ENCODE measurements at regions not wholly inside any gene's neighbourhood (a gene's known extent, or its start where the extent isn't known, plus 50 kb on each side); places are given as distances from the start of the nearest gene placed in this dataset.

DNA sequence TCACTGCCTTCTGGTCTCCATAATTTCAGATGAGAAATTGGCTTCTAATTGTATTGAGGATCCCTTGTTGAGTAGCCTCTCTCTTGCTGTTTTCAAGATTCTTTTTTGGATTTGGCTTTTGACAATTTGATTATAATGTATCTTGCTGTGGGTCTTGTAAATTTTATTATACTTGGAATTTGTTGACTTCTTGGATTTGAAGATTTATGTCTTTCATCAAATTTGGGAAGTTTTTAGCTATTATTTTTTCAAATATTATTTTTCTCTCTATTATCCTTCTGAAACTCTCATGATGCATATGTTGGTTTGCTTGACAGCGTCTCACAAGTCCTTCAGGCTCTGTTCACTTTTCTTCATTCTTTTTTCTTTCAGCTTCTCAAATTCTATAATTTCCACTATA lies 126.1 kb downstream of the C1orf94 start:
- Histone ChIP-seq H3K36me3 (ENCODE audit: control insufficient read depth in 1 of 2, insufficient read depth in 2 of 2, low read length in 2 of 2) (no peaks in the 10 kb centered on the region), H3K79me2 (ENCODE audit: insufficient read depth, low read length) (no peaks in the 10 kb centered on the region), H3K4me3 (replicated peaks in 1 of 2; ENCODE audit: low read depth in 1 of 2, low read length in 2 of 2) (no peak overlapping the region), H2AFZ (ENCODE audit: low read depth, low read length, poor library complexity, severe bottlenecking) (no peak overlapping the region), H3K27me3 (ENCODE audit: insufficient read depth, low read length) (no peaks in the 10 kb centered on the region), H3K9me2 (ENCODE audit: insufficient read depth) (no peaks in the 10 kb centered on the region), H3K9ac (ENCODE audit: low read length) (no peak overlapping the region), H3K4me2 (ENCODE audit: low read length) (no peak overlapping the region), H3K27ac (ENCODE audit: low read depth, low read length) (no peak overlapping the region), H4K20me1 (ENCODE audit: insufficient read depth) (no peaks in the 10 kb centered on the region), H3K9me3 (ENCODE audit: control insufficient read depth in 1 of 2, insufficient read depth in 1 of 2, low read depth in 1 of 2, low read length in 2 of 2) (0 out of 4 replicates have a peak, but pooled peaks cover 0 to 4% of the 10 kb centered on the region in 2 experiments), H3K4me1 (ENCODE audit: control insufficient read depth in 1 of 2, insufficient read depth in 2 of 2, low read length in 2 of 2) (no peaks in the 10 kb centered on the region)
- ChIA-PET POLR2A (no interaction called here), CTCF (no interaction called here), RAD21 (ENCODE audit: low non-redundant PET in 1 of 2, low total read pairs in 2 of 2, uncharacterized antibody in 2 of 2, unreplicated experiment in 2 of 2) (no interaction called here)
- ATAC-seq (no peak), DNase-seq (ENCODE audit: low read depth, low spot score) (no peak)
- no TSS peak for BruUV-seq (replicated peaks)
- intact Hi-C loops (cut with micrococcal nuclease), result loop anchor here (5.0 kb wide), 1 partner anchor 95 kb away; no protein-coding TSS in a partner anchor
- TF ChIP-seq EGR1 (IDR thresholded peaks at IDR 0.05; ENCODE audit: low read depth), result no peak
- no peak for TF ChIP-seq SRF (IDR thresholded peaks at IDR 0.05; ENCODE audit: low read depth)
- TF ChIP-seq, protein P1, sequence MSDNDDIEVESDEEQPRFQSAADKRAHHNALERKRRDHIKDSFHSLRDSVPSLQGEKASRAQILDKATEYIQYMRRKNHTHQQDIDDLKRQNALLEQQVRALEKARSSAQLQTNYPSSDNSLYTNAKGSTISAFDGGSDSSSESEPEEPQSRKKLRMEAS (IDR thresholded peaks at IDR 0.05), result no peak
- no peak for TF ChIP-seq TCF7L2 (IDR thresholded peaks at IDR 0.05; ENCODE audit: borderline replicate concordance, extremely low read depth, insufficient read depth, insufficient read length)
- TF ChIP-seq, protein P2, sequence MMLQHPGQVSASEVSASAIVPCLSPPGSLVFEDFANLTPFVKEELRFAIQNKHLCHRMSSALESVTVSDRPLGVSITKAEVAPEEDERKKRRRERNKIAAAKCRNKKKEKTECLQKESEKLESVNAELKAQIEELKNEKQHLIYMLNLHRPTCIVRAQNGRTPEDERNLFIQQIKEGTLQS (IDR thresholded peaks at IDR 0.05), result no peak
- no peak for TF ChIP-seq SP1 (IDR thresholded peaks at IDR 0.05; ENCODE audit: low read depth)

DNA sequence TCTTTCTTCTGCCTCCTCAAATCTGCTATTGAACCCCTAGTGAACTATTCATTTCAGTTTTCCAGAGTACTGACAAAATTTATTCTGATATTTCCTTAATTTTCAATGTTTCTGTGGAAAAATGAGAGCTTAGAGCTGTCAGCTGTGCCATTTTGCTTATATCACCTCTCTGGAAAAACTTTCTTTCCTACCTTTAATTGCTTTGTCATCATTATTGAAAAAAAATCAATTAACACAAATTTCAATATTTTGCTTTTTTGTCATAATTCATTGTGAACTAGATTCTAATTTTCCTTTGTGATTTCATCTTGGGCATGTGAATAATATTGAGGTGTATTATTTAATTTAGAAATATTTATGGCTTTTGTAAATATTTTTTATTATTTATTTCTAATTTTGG lies 126.5 kb downstream of the C1orf94 start:
- Histone ChIP-seq H3K9me2 (ENCODE audit: insufficient read depth) (no peaks in the 10 kb centered on the region), H3K4me2 (ENCODE audit: low read length) (no peak overlapping the region), H4K20me1 (ENCODE audit: insufficient read depth) (no peaks in the 10 kb centered on the region), H3K27ac (ENCODE audit: low read depth, low read length) (no peak overlapping the region), H3K79me2 (ENCODE audit: insufficient read depth, low read length) (no peaks in the 10 kb centered on the region), H3K27me3 (ENCODE audit: insufficient read depth, low read length) (no peaks in the 10 kb centered on the region), H3K4me3 (replicated peaks in 1 of 2; ENCODE audit: low read depth in 1 of 2, low read length in 2 of 2) (no peak overlapping the region), H3K4me1 (ENCODE audit: control insufficient read depth in 1 of 2, insufficient read depth in 2 of 2, low read length in 2 of 2) (no peaks in the 10 kb centered on the region), H3K9me3 (ENCODE audit: control insufficient read depth in 1 of 2, insufficient read depth in 1 of 2, low read depth in 1 of 2, low read length in 2 of 2) (0 out of 4 replicates have a peak, but pooled peaks cover 0 to 4% of the 10 kb centered on the region in 2 experiments), H3K9ac (ENCODE audit: low read length) (no peak overlapping the region), H2AFZ (ENCODE audit: low read depth, low read length, poor library complexity, severe bottlenecking) (no peak overlapping the region), H3K36me3 (ENCODE audit: control insufficient read depth in 1 of 2, insufficient read depth in 2 of 2, low read length in 2 of 2) (no peaks in the 10 kb centered on the region)
- ChIA-PET RAD21 (ENCODE audit: low non-redundant PET in 1 of 2, low total read pairs in 2 of 2, uncharacterized antibody in 2 of 2, unreplicated experiment in 2 of 2) (no interaction called here), CTCF (no interaction called here), POLR2A (no interaction called here)
- TF ChIP-seq ZFX (IDR thresholded peaks at IDR 0.05), result no peak
- no peak for TF ChIP-seq EZH2 (IDR thresholded peaks at IDR 0.05)
- no peak for TF ChIP-seq ZNF274 (IDR thresholded peaks at IDR 0.05; ENCODE audit: low read depth, low read length)
- no peak for TF ChIP-seq SIN3A (IDR thresholded peaks at IDR 0.05; ENCODE audit: low read depth)
- TF ChIP-seq EZH2phosphoT487 (IDR thresholded peaks at IDR 0.05; ENCODE audit: borderline replicate concordance), result no peak
- no peak for TF ChIP-seq EGR1 (IDR thresholded peaks at IDR 0.05; ENCODE audit: low read depth)
- TF ChIP-seq FOSL1 (IDR thresholded peaks at IDR 0.05; ENCODE audit: low read depth), result no peak
- TF ChIP-seq, protein P3, sequence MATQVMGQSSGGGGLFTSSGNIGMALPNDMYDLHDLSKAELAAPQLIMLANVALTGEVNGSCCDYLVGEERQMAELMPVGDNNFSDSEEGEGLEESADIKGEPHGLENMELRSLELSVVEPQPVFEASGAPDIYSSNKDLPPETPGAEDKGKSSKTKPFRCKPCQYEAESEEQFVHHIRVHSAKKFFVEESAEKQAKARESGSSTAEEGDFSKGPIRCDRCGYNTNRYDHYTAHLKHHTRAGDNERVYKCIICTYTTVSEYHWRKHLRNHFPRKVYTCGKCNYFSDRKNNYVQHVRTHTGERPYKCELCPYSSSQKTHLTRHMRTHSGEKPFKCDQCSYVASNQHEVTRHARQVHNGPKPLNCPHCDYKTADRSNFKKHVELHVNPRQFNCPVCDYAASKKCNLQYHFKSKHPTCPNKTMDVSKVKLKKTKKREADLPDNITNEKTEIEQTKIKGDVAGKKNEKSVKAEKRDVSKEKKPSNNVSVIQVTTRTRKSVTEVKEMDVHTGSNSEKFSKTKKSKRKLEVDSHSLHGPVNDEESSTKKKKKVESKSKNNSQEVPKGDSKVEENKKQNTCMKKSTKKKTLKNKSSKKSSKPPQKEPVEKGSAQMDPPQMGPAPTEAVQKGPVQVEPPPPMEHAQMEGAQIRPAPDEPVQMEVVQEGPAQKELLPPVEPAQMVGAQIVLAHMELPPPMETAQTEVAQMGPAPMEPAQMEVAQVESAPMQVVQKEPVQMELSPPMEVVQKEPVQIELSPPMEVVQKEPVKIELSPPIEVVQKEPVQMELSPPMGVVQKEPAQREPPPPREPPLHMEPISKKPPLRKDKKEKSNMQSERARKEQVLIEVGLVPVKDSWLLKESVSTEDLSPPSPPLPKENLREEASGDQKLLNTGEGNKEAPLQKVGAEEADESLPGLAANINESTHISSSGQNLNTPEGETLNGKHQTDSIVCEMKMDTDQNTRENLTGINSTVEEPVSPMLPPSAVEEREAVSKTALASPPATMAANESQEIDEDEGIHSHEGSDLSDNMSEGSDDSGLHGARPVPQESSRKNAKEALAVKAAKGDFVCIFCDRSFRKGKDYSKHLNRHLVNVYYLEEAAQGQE (IDR thresholded peaks at IDR 0.05; ENCODE audit: low read depth), result no peak
- TF ChIP-seq YY1 (IDR thresholded peaks at IDR 0.05; ENCODE audit: extremely low read depth, insufficient replicate concordance, low read depth, low read length), result no peak
- no peak for TF ChIP-seq ELF1 (IDR thresholded peaks at IDR 0.05; ENCODE audit: borderline replicate concordance, low read depth)
- TF ChIP-seq, protein P4, sequence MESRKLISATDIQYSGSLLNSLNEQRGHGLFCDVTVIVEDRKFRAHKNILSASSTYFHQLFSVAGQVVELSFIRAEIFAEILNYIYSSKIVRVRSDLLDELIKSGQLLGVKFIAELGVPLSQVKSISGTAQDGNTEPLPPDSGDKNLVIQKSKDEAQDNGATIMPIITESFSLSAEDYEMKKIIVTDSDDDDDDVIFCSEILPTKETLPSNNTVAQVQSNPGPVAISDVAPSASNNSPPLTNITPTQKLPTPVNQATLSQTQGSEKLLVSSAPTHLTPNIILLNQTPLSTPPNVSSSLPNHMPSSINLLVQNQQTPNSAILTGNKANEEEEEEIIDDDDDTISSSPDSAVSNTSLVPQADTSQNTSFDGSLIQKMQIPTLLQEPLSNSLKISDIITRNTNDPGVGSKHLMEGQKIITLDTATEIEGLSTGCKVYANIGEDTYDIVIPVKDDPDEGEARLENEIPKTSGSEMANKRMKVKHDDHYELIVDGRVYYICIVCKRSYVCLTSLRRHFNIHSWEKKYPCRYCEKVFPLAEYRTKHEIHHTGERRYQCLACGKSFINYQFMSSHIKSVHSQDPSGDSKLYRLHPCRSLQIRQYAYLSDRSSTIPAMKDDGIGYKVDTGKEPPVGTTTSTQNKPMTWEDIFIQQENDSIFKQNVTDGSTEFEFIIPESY (IDR thresholded peaks at IDR 0.05; ENCODE audit: extremely low read depth, insufficient replicate concordance, low read length), result no peak
- TF ChIP-seq POLR2A (IDR thresholded peaks at IDR 0.05; ENCODE audit: borderline replicate concordance, extremely low read depth, insufficient read depth, insufficient read length), result no peak
- no peak for DNase-seq (ENCODE audit: low read depth, low spot score)
- BruUV-seq (replicated peaks), result no TSS peak
- no peak for ATAC-seq
- intact Hi-C loops (cut with micrococcal nuclease), result loop anchor here (5.0 kb wide), 1 partner anchor 94 kb away; no protein-coding TSS in a partner anchor

Measured in HCT116 (cell line).